HG03571 (cell line): ENCODE measurements at regions not wholly inside any gene's neighbourhood (a gene's known extent, or its start where the extent isn't known, plus 50 kb on each side); places are given as distances from the start of the nearest gene placed in this dataset.
"Not testable (repeated sequence)": the region's sequence is repeated elsewhere in the genome, so short reads cannot be mapped to it uniquely, and the experiment has no call there.

Experiments
- ATAC-seq: cut with Tn5 transposase; IDR thresholded peaks from one replicate; pipeline ENCODE4 v1.9.1; 2021; ENCODE audit not compliant: unreplicated experiment

DNA sequence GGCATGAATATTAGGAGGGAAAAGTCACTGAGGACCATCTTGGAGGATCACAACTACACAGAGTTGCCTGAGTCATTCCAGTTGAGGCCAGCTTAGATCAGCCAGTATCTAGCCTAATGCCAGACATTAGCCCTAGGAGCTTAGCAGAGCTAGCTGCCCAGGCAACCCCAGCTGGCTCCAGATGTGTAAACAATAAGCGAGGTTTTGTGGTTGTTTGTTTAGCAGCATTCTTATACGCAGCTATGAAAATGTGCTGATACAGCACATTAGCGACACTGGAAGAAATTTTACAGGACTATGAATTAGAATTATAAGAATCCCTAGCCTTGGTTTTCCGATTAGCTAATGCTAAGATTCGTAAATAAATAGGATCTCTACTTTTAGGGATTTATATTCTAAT is 59.3 kb downstream of the BTBD3 start:
- ATAC-seq, result no peak

DNA sequence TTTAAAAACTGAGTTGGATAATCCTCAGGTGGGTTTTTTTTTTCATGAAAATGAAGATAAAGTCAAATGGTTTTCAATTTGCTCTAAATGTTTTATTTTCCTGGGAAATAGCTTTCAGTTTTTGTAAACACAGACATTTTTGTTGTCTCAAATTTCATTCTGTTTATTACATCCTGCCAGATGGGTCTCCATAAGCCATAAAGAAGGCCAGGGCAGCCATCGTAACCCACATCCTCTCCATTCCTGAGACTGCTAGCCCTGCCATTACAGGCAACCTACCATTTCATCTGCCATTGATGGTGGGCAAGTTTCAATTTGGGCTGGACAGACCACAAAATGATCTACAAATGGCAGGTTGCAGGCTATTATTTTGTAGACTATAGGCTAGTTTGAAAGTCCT is 60.8 kb downstream of the BTBD3 start:
- ATAC-seq, result no peak

DNA sequence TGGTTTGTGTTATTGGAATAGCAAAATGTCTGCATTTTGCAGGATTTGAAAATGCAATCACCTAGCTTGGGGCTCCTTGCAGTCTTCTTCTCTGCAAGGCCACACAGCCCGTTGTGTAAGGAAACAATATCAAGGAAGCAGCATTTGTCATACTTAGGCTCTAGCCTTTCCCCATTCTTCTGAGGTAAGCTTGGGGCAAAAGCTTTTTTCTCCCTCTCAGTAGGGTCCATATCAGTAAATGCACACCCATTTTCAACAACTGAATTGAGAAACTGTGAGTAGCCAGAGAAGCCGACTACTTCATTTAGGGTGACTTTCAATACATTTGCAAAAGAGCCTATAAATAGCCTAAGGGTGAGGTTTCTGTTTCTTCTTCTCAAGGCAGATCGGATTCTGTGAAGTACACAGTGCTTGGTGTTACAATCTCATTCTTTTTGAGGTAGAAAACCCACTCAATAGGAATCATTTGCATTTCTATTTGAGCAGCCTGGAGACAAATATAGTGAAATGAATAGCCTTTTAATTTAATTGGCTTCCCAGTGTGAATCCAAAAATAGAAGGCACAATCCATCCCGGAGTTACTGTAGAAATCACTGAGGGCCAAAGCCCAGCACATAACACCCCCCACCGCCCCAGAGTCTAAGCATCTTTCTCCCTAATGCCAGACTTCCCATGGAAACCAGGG is 61.8 kb downstream of the BTBD3 start:
- no peak for ATAC-seq

DNA sequence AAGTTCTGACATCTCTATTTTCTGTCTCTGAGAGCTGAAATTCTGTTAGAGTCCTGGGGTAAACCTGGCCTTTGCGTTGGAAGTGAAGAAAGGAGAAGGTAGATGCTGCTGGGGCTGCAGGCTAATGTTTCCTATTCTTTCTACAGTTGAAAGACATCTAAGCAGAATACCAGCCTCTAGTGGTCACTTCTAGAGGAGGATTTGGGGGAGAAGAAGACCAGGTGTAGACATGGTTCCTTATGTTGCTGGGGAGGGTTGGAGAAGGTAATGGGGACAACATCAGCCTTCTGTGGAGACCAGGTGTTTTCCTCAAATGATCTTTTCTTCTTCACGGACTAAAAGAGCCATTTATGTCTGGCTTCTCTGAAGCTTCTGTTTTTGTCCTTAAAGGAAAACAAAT is 62.6 kb downstream of the BTBD3 start:
- no peak for ATAC-seq

DNA sequence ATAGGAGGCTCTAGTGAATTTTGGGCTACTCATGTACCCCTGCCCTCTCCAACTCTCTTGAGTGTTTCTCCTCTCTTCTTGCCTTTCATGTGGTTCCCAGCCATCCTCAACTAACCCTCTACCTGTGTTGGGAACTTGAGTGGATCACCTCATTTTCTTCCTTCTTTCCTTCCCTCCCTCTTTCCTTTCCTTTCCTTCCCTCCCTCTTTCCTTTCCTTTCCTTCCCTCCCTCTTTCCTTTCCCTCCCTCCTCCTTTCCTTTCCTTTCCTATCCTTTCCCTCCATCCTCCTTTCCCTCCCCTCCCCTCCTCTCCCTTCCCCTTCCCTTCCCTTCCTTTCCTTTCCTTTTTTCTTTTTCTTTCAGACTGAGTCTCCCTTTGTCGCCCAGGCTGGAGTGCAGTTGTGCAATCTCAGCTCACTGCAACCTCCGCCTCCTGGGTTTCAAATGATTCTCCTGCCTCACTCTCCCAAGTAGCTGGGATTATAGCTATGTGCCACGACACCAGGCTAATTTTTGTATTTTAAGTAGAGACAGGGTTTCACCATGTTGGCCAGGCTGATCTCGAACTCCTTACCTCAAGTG is 63.8 kb downstream of the BTBD3 start:
- ATAC-seq, result no peak

DNA sequence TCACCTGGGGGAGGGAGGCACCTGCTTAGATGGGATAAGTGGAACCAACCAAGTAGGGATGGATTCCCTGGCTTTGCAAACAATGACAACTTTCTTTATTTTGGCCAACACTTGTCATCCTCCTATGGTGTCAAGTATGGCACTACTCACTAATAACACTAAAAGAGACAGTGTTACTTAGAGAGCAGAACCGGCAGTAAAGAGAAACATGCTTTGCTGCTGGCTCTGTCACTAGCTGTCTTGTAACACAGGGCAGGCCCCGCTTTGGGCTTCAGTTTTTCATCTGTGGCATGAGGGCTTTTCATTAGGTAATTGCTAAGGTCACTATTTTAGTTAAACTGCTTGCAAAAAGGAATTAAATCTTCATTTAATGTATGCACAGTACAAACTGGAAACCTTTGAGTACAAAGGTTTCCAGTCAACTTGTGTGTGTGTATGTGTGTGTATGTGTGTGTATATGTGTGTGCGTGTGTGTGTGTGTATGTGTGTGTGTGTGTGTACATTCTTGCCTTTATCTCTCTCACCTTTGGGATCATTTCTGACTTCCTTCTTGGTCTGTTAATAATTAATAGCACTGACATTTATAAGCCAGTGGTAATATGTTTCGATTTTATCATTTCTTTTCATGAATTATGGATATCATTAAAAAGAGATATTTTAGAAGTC is 64.7 kb downstream of the BTBD3 start:
- ATAC-seq, result no peak

DNA sequence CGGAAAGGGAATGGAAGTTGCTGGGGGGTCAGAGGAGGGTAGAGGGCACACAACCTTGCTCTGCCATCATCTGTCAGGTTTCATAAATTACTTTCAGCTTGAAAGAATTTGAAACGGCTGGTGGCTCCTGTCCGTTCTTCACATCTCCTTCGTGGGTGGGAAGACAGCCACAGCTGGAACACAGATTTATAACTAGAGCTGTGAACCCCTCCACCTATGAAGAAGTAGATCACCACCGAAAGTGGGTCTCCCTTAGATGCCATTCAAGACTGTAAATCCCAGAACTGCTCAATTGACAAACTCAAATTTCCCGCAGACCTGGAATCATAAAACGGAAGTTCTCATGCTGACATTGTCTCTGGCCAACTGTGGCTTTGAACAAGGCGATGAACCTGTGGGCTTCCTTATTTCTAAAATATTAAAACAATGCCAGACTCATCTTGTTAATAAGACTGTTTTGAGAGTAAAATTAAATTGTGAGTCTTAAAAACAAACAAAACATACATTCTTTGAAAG is 65.3 kb downstream of the BTBD3 start:
- ATAC-seq, result no peak

DNA sequence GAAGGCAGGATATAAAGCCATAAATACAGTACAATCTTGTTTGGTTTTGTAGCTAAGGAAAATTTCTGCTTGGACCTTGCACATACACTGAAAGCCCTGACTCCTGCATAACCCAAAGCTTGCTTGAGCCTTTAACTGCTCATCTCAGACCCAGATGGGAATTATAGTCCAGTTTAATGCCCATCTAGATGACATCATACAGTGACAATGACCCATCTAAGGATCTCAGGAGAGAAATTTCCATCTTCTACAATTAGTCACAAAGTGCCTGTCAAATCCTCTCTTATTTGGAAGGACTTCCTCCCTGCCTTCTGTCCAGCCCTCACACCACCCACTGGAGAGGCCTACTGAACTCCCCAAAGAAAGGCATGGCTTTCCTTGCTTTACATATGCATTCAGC is 69.3 kb downstream of the BTBD3 start:
- ATAC-seq, result no peak

DNA sequence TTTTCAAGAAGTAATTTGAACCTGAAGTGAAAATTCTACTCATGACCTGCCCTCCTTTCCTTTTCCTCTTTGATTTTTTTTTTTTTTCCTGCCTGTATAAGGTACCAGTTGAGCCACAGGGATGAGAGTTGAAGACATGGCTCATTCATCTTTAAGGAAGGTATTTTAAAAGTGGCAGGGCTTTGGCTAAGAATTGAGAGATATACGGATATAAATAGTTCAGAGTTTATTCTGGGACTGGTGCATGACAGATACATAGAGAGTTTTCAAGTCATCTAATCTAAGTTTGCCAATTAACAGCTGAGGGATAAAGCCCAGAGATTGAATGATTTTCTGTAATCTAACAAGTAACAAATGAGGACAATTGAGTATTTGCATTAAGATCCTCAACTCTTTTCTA is 69.8 kb downstream of the BTBD3 start:
- no peak for ATAC-seq

DNA sequence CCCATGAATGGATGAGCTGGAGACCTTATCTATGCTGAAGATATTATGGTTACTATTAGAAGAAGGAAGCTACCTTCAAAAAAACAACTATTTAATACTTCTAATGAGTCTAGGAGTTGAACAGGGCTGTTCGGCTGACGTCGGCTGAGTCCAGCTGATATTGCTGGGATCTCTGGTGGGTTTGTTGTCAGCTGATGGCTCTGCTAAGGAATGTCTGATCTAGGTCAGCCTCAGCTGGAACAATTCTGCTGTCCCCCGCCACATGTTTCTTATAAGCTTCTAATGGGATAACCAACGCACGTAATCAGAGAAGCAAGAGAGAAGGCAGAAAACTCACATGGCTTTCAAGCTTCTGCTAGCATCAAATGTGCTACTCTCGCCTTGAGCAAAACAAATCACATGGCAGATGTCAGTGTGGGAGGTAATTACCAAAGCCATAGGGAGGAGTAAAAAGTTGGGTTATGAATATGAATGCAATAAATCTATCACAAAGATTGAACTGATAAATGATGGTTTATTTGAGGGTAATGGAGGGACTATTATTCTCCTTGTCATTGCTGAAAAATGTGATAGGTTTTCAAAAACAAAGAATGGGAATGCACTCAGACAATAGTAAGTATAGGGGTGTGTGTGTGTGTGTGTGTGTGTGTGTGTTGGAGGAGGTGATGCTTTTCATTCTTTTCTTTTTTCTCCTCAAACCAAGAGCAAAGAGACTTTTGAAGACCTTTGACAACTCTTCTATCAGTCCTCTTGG is 71.5 kb downstream of the BTBD3 start:
- ATAC-seq, result no peak

DNA sequence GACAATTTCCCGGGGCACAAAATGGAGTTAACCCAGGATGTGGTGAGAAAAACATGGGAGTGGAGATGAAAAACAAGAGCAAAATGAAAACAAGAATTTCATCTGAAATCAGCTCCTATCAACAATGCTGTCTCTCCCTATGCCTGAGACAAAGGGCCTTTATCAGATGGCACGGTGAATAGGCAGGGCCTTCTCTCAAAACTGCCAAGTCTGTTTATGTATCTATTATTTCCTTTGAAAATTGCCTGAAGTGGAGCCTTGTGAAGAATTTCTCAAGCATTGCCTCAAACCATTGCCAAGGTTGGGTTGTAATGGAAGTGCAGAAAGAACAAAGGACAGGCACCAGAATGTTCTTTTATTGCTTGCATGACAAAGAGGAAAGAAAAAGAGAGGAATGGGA is 74.7 kb downstream of the BTBD3 start:
- no peak for ATAC-seq

DNA sequence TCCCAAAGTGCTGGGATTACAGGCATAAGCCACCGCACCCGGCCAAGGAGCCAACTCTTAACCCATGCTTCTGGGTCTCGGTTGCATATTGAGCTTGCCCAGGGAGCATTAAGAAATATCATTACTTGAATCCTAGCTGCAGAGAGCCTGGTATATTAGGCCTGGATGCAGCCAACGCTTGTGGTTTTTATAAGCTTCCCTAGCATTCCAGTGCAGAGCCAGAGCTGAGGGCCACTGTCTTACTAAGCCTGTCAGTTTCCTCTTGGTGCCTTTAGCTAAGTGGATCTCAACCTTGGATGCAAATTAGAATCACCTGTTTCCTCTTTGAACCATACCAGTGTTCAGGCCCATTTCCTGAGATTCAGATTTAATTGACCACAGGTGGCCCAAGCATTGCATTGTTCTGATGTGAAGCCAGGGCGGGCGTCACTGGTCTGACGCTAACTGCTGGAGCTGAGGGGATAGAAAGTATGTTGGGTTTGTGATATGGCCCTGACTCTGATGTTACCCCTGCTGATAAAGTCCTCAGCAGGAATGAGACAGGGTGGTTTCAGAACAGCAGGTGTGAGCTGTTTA is 76.3 kb downstream of the BTBD3 start:
- no peak for ATAC-seq

DNA sequence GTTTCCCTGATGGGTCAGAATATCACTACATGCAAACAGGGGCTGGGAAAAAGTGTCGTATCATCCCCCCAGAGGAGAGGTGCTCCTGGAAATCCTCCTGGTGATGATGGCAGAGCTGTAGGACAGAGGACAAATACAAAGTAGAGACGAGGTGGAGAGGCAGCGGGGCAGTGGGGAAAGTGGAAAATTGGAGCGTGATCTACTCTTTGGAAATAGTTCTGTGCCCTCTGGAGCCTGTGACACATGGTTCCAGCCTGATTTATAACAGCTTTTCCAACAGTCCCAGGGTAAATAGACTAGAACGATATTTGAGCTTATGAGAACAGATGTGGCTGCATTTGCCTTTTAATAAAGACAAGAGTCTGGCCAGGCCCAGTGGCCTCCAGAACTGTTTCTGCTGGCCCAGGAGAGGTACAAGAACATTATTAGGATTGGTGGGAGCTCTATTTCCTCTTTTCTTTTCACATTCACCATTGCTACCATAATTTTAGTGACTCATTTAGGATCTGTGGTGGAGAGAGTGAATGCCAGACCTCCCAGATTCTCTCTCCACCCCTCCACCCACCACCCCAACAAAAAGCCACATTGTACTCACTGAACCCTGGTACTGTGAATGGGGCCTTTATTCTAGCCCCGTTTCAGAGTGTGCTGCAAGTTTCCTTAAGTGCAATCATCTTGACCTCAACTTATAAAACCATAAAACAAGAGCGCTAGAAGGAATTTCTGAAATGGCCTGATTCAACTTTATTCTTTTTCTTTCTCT is 78.3 kb downstream of the BTBD3 start:
- no peak for ATAC-seq

DNA sequence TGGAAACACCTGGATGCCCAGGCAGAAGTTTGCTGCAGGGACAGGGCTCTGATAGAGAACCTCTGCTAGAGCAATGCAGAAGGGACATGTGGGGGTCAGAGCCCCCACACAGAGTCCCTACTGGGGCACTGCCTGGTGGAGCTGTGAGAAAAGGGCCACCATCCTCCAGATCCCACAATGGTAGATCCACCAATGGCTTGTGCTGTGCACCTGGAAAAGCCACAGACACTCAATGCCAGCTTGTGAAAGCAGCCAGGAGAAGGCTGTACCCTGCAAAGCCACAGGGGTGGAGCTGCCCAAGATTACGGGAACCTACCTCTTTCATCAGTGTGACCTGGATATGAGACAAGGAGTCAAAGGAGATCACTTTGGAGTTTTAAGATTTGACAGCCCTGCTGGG is 87.1 kb downstream of the BTBD3 start:
- not testable (repeated sequence) for ATAC-seq

DNA sequence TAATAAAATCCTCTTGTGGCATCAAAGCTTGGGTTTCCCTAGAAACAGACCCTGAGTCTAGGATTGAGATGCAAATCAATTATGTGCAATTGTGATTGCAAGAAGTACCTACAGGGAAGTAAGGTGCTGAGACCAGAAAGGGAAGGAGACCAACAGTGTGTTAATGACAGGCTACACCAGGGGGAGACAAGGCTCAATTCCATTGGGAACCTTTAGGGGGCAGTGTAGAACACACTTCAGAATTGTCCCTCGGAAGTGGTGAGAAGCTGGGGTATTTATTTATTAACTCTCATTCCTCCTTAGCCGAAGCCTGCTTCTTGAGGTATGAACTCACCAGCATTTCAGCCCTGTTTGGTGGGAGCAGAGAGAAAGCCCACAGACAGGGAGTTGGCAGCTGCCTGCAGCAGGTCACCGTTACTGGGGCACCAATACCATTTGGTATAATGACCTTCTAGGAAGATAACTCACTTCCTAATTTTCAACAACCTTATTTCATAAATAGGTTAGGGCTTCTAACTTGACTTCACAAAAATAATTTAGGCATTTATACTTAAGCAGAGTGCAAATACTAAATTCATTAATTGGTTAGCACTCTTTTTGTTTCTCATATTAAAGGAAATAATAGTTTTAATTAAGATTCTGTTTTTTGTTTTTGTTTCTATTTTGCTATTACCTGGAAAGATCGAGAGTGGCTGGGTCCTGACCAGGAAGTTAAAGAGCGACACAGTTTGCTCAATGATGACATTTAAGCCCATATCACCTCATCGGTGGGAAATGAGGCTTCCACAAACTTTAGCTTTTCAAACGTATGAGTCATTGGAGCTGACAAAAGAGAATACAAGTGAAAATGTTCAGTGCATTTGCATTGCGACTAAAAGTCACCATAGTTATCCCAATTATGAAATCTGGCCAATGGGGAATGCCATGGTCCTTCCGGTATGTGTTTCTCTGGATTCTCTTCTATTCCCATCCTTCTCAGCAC is 94.8 kb downstream of the BTBD3 start:
- no peak for ATAC-seq

DNA sequence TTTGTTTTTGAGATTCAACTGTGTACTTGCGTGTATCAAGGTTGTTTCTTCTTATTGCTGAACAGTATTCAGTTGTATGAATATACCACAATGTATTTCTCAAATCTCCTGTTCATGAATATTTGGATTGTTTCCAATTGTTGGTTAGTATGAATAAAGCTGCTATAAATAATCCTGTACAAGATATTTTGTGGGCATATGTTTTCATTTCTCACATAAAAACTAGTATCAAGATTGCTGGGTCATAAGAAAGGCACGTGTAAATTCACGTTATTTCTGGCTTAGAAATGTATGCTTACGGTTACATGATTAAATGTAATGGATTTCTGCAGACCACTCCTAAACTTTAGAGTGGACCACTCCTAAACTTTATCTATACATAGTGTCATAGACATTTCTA is 96.6 kb downstream of the BTBD3 start:
- no peak for ATAC-seq

DNA sequence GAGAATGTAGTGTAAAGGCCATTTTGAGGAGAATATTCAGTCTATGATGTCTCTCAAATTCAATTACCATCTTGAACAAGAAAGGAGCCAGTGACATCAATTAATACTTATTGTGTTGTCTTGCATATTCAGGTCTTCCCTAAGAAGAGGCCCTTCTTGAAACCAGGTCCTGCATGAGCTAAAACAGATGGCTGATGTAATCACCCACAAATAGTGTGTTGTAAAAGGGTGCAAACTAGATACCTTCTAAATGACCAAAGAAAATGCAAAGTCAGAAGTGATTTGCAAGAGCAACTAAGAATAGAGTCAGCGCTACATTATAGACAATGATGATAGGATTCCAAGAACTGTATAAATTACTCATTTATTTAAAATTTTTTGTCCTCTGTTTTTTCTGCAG is 97.0 kb downstream of the BTBD3 start:
- no peak for ATAC-seq

DNA sequence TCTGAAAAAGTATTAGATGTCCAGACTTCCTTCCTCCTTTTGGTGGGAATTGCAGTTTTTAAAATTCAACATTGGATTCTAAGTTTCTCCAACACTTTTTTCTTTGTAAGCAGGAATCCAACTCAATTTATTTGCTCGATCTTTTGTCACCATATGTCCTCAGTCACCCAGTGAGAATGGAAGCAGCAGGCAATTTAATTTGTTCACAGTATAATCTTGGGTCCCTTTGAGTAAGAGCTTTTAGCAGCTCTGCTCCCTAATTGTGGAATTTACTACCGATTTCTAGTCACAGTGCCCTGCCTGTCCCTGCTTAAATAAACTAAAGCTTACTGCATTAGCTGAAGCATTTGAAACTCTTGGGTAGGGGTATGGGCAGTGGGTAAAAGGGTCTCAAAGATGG is 98.6 kb downstream of the BTBD3 start:
- ATAC-seq, result no peak

DNA sequence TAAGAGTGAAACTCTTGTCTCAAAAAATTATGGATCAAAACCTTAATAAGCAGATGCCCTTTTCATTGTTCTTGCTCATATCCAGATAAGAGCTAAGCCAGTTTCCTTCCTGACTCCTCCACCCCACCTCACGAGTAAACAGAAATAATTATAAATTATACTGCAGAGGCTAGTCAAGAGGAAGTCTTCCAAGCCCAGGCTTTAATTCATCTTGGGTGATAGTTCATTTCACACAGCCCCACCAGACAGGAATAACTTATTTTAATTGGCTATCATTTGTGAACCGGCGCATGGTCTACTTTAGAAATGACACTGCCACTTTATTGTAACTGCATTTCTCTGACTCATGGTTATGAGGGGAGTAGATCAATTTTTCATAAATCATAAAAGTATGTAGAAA is 102.0 kb downstream of the BTBD3 start:
- ATAC-seq, result no peak
